Thoracic aorta (tissue), 2 donors: ENCODE measurements at regions not wholly inside any gene's neighbourhood (a gene's known extent, or its start where the extent isn't known, plus 50 kb on each side); places are given as distances from the start of the nearest gene placed in this dataset.

Experiments used
- ATAC-seq: fragments of 150-250 bp; one replicate; pipeline ENCODE4 v1.8.0; 2017; ENCODE audit warnings: low read depth; ENCODE audit not compliant: insufficient number of reproducible peaks, low FRiP score
- DNase-seq: peaks from one replicate; pipeline ENCODE4 v3.0.0-alpha.2; 2020; ENCODE audit warnings: low spot score
- H3K27ac ChIP-seq, 2 donors: fragments of 200-600 bp; sonication (generic); 1 replicate in 1 of 2; 2 replicates in 1 of 2; pipeline ENCODE4 v1.5.1; 2016; ENCODE audit warnings: mild to moderate bottlenecking in 2 of 2, moderate library complexity in 2 of 2
- H3K27me3 ChIP-seq: fragments of 200-600 bp; sonication (generic); replicated peaks from 2 replicates; pipeline ENCODE4 v1.6.0; 2016; ENCODE audit warnings: mild to moderate bottlenecking; ENCODE audit not compliant: insufficient read depth
- H3K36me3 ChIP-seq: fragments of 200-600 bp; sonication (generic); one replicate; pipeline ENCODE4 v1.5.1; 2016
- H3K4me1 ChIP-seq, 2 donors: fragments of 200-600 bp; sonication (generic); 1 replicate in 1 of 2; 2 replicates in 1 of 2; pipeline versions ENCODE4 v1.5.1 to v1.6.0; 2016; ENCODE audit warnings: low read depth in 2 of 2, mild to moderate bottlenecking in 1 of 2; ENCODE audit not compliant: control insufficient read depth in 1 of 2
- H3K4me3 ChIP-seq: fragments of 200-600 bp; sonication (generic); 2 replicates; pipeline ENCODE4 v1.5.1; 2016; ENCODE audit warnings: mild to moderate bottlenecking
- H3K9me3 ChIP-seq: fragments of 200-600 bp; sonication (generic); 2 replicates; pipeline ENCODE4 v1.5.1; 2016
- TF ChIP-seq, protein P1 (sequence below): fragments of 200-600 bp; sonication (generic); IDR thresholded peaks from one replicate; pipeline ENCODE4 v1.5.1; 2019; ENCODE audit warnings: antibody characterized with exemption

DNA sequence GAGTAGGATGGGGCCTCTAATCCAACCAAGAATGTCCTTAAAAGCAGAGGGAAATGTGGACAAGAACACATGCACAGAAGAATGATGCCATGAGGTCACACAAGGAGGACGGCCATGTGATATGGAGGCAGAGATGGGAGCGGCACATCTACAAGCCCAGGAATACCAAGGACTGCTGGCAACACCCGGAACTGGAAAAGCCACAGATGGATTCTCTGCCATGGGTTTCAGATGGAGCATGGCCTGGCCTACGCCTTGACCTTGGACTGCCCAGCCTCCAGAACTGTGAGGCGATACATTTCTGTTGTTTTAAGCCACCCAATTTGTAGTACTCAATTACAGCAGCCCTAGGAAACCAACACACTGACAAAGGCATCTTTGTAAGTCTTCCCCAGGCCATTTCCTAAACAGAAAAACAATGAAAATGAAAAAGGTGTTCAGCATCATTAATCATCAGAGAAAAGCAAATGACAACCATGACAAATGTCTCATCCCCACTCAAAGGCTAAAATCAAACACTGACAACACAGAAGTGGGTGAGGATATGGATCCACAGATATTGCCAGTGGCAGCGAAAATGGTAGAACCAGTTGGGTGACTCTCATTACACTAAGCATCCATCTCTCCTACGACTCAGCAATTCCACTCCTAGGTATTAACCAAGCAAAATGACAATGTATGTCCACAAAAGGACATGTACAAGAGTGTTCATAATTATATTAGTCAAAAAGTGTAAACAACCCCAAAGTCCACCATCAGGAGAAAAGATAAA lies 76.9 kb upstream of the CNEP1R1 start:
- Histone ChIP-seq H3K36me3 (no peaks in the 10 kb centered on the region), H3K4me1 (no peaks in the 10 kb centered on the region), H3K27ac (no peak overlapping the region), H3K27me3 (no peaks in the 10 kb centered on the region), H3K9me3 (no peaks in the 10 kb centered on the region), H3K4me3 (no peak overlapping the region)
- ATAC-seq (no peak), DNase-seq (no peak)
- TF ChIP-seq, protein P1, sequence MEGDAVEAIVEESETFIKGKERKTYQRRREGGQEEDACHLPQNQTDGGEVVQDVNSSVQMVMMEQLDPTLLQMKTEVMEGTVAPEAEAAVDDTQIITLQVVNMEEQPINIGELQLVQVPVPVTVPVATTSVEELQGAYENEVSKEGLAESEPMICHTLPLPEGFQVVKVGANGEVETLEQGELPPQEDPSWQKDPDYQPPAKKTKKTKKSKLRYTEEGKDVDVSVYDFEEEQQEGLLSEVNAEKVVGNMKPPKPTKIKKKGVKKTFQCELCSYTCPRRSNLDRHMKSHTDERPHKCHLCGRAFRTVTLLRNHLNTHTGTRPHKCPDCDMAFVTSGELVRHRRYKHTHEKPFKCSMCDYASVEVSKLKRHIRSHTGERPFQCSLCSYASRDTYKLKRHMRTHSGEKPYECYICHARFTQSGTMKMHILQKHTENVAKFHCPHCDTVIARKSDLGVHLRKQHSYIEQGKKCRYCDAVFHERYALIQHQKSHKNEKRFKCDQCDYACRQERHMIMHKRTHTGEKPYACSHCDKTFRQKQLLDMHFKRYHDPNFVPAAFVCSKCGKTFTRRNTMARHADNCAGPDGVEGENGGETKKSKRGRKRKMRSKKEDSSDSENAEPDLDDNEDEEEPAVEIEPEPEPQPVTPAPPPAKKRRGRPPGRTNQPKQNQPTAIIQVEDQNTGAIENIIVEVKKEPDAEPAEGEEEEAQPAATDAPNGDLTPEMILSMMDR: no peak

DNA sequence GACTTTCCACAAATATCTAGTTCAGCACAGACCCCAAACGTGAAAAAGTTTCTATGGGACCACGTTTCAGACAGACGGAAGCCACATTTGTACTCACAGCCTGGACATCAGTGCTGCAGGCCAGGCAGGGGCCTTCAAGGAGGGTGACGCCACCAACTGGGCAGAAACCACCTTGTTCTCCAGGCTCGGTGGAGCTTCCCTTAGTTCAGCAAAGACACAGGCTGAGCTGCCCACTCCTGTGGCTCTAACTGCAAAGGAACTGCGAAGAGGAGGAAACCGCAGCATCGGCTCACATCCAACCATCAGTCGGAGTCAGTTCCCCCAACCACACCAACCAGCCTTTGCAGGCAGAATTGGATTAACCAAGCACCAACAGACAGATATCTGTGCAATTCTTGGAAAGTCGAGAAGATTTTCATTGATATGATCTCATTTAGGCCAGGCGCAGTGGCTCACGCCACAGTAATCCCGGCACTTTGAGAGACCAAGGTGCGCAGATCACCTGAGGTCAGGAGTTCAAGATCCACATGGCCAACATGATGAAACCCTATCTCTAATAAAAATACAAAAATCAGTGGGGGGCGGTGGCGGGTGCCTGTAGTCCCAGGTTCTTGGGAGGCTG lies 73.3 kb upstream of the CNEP1R1 start:
- Histone ChIP-seq H3K36me3 (no peaks in the 10 kb centered on the region), H3K9me3 (no peaks in the 10 kb centered on the region), H3K4me3 (no peak overlapping the region), H3K27me3 (no peaks in the 10 kb centered on the region), H3K4me1 (no peaks in the 10 kb centered on the region), H3K27ac (no peak overlapping the region)
- ATAC-seq (no peak), DNase-seq (no peak)
- TF ChIP-seq, protein P1: no peak

DNA sequence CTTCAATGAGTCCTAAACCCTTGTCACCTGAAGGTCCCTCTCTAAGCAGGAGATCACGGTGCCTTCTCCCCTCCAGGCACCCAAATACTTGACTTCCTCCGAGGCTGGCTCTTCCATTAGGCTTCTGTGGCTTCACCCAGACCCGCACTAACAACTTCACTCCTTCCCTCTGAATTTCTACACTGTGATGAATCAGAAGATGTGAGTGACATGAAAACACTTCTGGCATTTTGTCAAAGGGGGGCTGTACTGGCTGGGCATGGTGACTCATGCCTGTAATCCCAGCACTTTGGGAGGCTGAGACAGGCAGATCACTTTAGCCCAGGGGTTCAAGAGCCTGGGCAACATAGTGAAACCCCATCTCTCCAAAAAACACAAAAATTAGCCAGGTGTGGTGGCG lies 72.6 kb upstream of the CNEP1R1 start:
- H3K27ac ChIP-seq: no peak overlapping the region
- DNase-seq (no peak), ATAC-seq (no peak)
- TF ChIP-seq, protein P1: no peak
- no peaks in the 10 kb centered on the region for H3K27me3 ChIP-seq
- no peak overlapping the region for H3K4me3 ChIP-seq
- H3K4me1 ChIP-seq: no peaks in the 10 kb centered on the region
- no peaks in the 10 kb centered on the region for H3K9me3 ChIP-seq
- no peaks in the 10 kb centered on the region for H3K36me3 ChIP-seq

DNA sequence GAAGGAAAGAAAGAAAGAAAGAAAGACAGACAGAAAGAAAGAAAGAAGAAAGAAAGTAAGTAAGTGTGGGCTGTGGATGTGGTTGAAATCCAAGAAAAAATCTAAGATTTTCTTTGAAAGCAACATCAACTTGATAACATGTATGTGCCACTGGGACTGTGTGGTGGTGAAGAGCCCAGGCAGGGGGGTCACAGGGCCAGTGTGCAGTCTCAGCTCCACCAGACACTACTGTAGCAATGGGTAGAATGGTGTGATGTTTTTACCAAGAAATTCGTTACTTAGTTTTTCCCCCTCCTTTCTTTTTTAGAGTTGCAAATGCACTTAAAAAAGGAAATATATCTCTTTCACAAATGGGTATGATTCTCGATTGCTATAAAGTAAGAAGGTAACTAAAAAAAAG lies 71.9 kb upstream of the CNEP1R1 start:
- no peak for ATAC-seq
- no peak overlapping the region for H3K4me3 ChIP-seq
- H3K27ac ChIP-seq: no peak overlapping the region
- no peaks in the 10 kb centered on the region for H3K9me3 ChIP-seq
- no peak for DNase-seq
- no peaks in the 10 kb centered on the region for H3K4me1 ChIP-seq
- TF ChIP-seq, protein P1: no peak
- no peaks in the 10 kb centered on the region for H3K27me3 ChIP-seq
- H3K36me3 ChIP-seq: no peaks in the 10 kb centered on the region

DNA sequence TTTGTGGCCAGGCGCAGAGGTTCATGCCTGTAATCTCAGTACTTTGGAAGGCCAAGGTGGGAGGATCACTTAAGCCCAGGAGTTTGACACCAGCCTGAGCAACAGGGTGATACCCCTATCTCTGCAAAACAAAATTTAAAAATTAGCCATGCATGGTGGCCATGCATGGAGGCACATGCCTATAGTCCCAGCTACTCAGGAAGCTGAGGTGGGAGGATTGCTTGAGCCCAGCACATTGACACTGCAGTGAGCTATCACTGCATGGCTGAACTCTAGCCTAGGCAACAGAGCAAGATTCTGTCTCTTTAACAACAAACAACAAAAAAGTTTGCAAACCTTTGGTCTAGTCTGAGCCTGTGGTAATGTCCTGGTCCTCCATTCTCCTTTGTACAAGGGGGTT lies 69.2 kb upstream of the CNEP1R1 start:
- no peaks in the 10 kb centered on the region for H3K9me3 ChIP-seq
- H3K27me3 ChIP-seq: no peaks in the 10 kb centered on the region
- H3K36me3 ChIP-seq: no peaks in the 10 kb centered on the region
- H3K27ac ChIP-seq: no peak overlapping the region
- no peak for ATAC-seq
- TF ChIP-seq, protein P1: no peak
- DNase-seq: no peak
- no peaks in the 10 kb centered on the region for H3K4me1 ChIP-seq
- H3K4me3 ChIP-seq: no peak overlapping the region
